GM19324 (cell line): ENCODE measurements at regions not wholly inside any gene's neighbourhood (a gene's known extent, or its start where the extent isn't known, plus 50 kb on each side); places are given as distances from the start of the nearest gene placed in this dataset.
"Not testable (repeated sequence)": the region's sequence is repeated elsewhere in the genome, so short reads cannot be mapped to it uniquely, and the experiment has no call there.

ENCODE experiments used
- ATAC-seq: cut with Tn5 transposase; IDR thresholded peaks from one replicate; pipeline ENCODE4 v1.9.1; 2021; ENCODE audit warnings: mild to moderate bottlenecking, moderate library complexity; ENCODE audit not compliant: unreplicated experiment, low FRiP score

- ATAC-seq, result no peak
These were observed 161.2 kb downstream of the C9orf50 start for GRCh38 chr9:129459547-129460322.

DNA sequence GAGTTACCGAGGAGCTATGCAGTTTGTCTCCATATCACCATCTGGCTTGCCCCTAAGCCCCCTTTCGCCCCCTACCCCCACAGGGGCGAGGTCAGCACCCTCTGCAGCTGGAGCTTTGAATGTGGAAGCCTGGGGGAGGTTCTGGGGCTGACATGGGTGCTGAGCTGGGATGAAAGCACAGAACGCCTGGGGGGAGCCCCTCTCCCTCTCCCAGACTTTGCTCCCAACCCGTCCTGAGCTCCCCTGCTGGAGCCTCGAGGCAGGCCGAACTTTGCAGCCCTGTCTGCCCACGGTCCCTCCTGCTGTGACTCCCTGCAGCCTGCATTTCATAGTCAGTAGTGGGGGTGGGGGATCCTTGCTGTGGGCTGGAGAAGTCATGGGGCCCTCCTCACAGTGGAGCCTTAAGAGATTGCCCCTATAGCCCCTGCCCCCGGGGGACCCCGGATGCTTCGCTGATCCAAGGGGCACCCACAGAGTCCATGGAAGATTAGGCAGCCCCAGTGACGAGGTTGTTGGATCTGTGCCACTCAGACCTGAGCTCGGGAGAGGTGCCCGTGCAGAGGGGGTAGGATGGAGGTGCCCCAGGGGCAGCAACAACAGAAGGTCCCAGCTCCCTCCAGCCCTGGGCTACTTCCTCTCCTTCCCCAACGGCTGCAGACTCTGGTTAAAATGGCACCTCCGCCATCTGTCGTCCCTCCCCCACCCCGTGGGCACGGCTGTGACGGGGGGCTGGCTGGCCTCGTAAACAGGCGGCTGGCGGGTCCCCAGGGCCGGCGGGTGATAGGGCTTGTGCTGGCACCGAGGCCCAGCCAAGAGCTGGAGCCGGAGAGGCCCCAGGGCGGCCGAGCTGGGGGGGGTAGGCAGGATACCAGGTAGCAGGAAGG lies 162.0 kb downstream of the C9orf50 start:
- no peak for ATAC-seq

DNA sequence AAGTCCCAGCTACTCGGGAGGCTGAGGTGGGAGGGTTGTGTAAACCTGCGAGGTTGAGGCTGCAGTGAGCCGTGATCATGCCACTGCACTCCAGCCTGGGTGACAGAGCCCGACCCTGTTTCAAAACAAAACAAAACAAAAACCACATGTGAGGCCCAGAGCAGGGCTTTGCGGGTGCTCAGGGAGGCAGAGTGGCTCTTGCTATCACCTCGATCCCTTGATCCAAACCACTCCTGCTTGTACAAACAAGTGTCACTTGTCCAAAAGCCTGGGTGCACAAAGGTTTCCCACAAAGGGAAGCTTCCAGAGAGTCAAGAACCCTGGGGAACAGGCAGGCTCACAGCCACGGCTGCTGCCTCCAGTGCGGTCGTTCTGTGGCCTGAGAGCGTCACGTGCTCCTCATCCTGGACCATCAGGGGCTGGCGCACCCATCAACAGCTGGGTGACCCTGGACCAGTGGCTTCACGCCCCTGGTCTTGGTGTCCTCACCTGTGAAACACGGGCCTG lies 162.7 kb downstream of the C9orf50 start:
- ATAC-seq, result no peak

DNA sequence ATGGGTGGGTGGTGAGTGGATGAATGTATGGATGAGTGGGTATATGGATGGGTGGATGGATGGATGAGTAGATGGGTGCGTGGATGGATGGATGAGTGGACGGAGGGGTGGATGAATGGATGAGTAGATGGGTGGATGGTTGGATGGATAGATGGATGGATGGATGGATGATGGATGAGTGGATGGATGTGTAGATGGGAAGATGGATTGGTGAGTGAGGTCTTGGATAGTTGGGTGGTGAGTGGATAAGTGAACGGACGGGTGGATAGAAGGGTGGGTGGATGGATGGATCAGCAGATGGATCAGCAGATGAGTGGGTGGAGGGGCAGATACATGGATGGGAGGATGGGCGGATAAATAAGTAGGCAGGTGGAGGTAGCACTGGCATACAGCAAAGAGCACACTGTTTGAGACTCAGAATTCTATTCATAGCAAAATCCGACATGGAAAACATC lies 163.5 kb downstream of the C9orf50 start:
- ATAC-seq, result no peak

DNA sequence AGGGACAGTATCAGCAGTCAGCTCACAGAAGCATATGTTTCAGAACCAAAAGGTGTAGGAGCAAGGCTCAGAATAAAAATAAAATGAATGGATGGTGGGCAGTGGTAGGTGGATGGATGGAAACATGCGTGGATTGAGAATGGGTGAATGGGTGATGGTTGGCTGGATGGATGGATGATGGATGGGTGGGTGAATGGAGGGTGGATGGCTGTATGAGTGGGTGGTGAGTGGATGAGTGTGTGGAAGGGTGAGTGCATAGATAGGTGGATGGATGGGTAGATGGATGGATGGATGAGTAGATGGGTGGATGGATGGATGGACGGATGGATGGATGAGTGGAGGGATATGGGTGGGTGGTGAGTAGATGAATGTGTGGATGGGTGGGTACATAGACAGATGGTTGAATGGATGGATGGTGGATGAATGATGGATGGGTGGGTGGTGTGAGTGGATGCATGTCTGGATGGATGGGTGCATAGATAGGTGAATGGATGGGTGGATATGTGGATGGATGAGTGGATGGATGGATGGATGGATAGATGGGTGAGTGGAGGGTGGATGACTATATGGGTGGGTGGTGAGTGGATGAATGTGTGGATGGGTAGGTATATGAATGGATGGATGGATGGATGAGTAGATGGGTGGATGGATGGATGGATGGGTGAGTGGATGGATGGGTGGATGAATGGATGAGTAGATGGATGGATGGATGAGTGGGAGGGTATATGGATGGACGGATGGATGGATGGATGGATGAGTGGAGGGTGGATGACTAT lies 164.2 kb downstream of the C9orf50 start:
- ATAC-seq, result no peak

- no peak for ATAC-seq
These were observed 165.5 kb downstream of the C9orf50 start for GRCh38 chr9:129455151-129455995.

DNA sequence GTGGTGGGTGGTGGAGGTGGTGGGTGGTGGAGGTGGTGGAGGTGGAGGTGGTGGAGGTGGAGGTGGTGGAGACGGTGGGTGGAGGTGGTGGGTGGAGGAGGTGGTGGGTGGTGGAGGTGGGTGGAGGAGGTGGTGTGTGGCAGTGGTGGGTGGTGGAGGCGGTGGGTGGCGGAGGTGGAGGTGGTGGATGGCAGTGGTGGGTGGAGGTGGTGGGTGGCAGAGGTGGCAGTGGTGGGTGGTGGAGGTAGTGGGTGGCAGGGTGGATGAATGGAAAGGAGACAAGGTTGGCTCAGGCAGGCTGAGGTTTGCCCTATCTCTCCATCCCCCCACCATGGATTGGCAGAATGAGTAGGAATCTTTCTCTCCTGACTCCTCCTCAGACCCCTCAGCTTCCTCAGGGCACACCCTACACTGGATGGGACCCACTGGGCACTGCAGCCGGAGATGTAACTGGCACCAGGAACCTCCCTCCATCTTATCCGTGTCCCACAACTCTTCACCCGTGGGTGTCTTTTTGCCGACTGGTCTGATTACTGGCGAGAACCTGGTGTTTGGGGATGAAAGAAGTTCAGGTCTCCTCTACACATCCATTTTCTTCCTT lies 166.3 kb downstream of the C9orf50 start:
- no peak for ATAC-seq

- no peak for ATAC-seq
These were observed 167.2 kb downstream of the C9orf50 start for GRCh38 chr9:129453734-129454133.

- no peak for ATAC-seq
These were observed 169.2 kb downstream of the C9orf50 start for GRCh38 chr9:129451669-129452068.

GRCh38 chr9:129451089-129451656 lies 169.7 kb downstream of the C9orf50 start:
- no peak for ATAC-seq

GRCh38 chr9:129449066-129449465 lies 171.8 kb downstream of the C9orf50 start:
- ATAC-seq, result no peak

GRCh38 chr9:129446828-129447550 lies 173.9 kb downstream of the C9orf50 start:
- no peak for ATAC-seq

- ATAC-seq, result no peak
These were observed 175.1 kb downstream of the C9orf50 start for GRCh38 chr9:129445794-129446306.

- ATAC-seq, result not testable (repeated sequence)
These were observed 177.3 kb downstream of the C9orf50 start for GRCh38 chr9:129443515-129444164.

- ATAC-seq, result no peak
These were observed 177.9 kb downstream of the C9orf50 start for GRCh38 chr9:129442803-129443511.

DNA sequence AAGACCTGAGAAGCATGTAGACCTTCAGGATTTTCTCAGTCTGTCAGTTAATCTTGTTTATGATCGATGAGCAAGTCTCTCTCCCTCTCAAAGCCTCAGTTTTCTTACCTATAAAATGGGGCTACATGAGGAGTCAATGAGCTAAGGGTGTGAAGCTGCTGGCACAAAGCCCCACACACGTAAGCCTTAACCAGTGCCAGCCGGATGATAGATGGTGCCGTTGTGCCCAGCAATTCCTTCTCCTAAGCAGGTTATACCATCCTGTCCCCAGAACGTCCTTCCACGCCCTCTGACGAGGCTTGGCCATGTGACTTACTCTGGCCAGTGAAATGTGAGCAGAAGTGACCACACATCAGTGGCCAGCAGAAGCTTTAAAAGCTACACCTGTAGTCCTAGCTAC lies 179.0 kb downstream of the C9orf50 start:
- no peak for ATAC-seq
